Activated CD4-positive, alpha-beta T cell treated with anti-CD3 and anti-CD28 coated beads, Interleukin-10, Interleukin-2, amounts not matched to agents 100 ng/mL and 50 ng/mL, durations not matched to agents 16 hours and 8 hours (primary cell): ENCODE measurements at regions not wholly inside any gene's neighbourhood (a gene's known extent, or its start where the extent isn't known, plus 50 kb on each side); places are given as distances from the start of the nearest gene placed in this dataset.
"Not testable (repeated sequence)": the region's sequence is repeated elsewhere in the genome, so short reads cannot be mapped to it uniquely, and the experiment has no call there.

ENCODE experiments used
- DNase-seq: peaks from one replicate; pipeline ENCODE4 v3.0.0-alpha.2; 2020

GRCh38 chr6:154602708-154603107 lies 92.2 kb upstream of the CNKSR3 start:
- DNase-seq, result no peak

- no peak for DNase-seq
Measured at GRCh38 chr6:154604119-154604518, 93.6 kb upstream of the CNKSR3 start.

GRCh38 chr6:154605178-154605881 lies 94.8 kb upstream of the CNKSR3 start:
- DNase-seq, result peak; percentile 65

GRCh38 chr6:154605882-154606370 lies 95.4 kb upstream of the CNKSR3 start:
- no peak for DNase-seq

- peak; percentile 84 for DNase-seq
Measured at GRCh38 chr6:154606457-154606856, 96.0 kb upstream of the CNKSR3 start.

DNA sequence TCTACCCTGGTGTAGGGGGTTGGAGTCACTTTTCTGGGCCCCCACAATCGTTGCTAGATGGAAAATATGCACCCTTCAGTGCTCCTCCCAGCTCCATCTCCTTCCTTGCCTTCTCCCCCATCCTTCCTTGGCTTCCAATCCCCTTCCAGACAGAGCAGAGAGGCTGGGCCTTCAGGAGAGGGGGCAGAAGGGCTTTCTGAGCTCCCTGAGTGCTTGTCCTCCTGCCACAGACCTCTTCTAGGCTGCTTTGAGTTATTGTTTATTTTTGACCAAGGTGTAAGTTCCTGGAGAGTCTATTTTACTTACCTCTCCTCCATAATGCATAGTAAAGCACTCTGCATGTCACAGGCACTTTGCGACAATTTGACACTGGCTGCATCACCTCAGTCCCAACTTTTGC lies 96.4 kb upstream of the CNKSR3 start:
- no peak for DNase-seq

DNA sequence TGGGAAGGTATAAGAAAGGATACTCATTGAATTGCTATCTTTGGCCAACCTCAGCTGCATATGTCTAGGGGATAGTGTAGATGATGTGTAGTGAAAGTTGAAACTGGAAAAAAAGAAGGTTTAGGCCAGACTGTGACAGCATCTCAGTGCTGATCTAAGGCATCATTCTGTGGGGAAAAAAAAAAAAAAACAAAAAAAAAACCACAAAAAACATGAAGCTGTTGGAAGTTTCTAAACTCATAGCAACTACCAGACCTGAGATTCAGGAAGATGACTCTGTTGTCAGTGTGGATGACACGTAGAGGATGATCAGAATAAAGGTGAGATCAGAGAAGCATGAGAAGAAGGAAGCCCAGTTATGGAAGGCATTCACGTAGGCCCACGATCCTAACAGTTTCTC lies 100.8 kb upstream of the CNKSR3 start:
- peak; percentile 22 for DNase-seq

DNA sequence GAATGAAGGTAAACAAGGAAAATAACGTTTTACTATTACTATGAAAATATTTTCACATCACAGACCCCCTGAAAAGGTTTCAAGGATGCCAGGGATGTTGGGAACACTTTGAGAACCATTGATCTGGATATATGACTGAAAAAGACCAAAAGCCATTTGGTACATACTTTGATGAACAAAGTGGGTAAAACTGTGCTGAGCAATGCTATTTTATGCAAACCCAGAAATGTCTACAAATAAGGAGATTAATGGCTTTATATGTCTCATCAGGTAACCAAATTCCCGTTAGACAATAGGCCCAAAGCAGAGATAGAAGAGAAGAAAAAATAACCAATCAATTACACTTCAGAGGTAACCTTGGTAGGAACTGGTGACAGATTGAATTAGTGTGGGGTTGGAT lies 101.4 kb upstream of the CNKSR3 start:
- DNase-seq, result no peak

- no peak for DNase-seq
Measured at GRCh38 chr6:154613137-154613676, 102.7 kb upstream of the CNKSR3 start.

GRCh38 chr6:154614101-154614500 lies 103.6 kb upstream of the CNKSR3 start:
- no peak for DNase-seq

DNA sequence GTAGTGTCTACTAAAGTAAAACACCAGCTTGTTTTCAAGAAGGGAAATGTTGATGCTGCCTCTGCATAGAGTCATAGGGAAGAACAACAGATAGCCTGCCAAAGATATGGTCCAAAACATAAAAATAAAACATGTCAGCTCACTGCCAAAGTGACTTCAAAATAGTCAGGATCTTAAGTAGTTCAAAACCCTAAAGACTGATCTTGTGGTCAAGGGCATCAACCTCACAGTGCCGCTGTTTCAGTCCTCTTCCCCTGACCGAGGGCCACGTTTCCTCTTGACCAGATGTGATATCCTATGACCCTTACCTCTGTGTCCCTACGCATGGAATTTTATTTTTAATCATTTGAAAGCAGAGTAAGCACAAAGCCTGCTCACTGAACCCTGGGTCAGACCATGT lies 104.2 kb upstream of the CNKSR3 start:
- DNase-seq, result no peak

GRCh38 chr6:154615483-154616025 lies 105.1 kb upstream of the CNKSR3 start:
- no peak for DNase-seq

DNA sequence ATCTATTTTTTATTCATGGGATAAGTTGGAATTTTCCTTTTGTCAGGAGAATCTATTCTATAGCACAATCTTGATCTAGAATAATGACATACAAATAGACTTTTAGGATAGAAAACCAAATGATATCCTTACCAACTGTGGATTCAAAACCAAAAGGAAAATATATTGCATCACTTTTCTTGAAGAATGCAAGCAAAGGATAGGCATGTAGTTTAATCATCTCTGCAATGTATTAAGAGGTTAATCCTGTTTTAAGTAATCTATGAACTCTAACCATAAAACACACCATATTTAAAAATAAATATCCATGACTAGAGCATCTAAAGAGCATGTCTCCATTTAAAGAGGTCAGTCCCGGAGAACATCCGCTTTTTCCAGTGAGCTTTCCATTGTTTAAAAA lies 106.7 kb upstream of the CNKSR3 start:
- no peak for DNase-seq

DNA sequence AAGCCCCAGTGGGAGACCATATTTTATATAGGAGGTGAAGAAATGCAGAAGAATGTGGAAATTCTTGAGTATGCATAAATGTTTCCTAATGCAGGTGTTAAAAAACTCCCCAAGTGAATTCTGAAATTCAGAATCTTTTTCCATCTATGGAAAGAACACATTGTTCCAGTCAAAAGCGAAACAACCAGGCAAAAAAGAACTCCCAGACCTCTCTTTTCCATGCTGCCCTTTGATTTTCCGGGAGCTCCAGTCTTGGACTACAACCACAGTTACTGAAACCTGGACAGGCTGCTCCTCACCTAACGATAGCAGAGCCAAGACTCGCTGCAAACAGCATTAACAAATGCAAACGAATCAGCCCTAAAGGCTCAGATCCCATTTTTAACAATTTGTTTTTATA lies 108.7 kb upstream of the CNKSR3 start:
- no peak for DNase-seq

- no peak for DNase-seq
Measured at GRCh38 chr6:154621686-154622085, 111.2 kb upstream of the CNKSR3 start.

DNA sequence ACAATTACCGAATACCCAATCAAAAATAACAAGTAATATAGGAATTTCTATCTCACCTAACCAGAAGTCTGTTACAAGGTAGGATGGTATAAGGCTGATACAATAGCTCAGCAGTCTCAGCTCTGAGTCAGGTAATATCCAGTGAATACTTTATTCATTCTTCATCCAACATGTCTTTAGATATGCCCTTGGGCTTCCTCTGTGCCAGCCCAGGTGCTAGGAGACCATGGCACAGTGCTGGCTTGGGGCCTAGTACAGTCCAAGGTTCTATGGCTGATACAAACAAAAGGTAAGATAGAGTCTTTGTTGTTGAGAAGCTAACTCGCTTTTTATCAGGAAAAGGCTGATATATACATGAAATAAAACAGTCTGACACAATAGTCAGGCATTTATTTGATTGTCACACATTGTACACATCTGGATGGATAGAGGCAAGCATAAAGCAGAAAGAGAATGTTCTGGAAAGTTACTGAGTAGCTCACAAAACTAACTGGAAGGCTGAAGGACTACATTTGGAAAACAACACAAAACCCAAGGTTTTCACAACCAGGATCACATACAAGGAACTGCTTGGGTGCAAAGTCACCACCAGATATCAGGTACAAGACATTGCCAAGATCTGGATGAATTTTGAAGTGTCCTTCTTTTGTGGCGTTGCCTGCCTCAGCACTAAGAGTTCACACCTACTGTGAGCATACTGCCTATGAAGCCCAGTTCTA lies 110.4 kb upstream of the SCAF8 start:
- DNase-seq, result no peak

- DNase-seq, result no peak
Measured at GRCh38 chr6:154623391-154623790, 109.8 kb upstream of the SCAF8 start.

DNA sequence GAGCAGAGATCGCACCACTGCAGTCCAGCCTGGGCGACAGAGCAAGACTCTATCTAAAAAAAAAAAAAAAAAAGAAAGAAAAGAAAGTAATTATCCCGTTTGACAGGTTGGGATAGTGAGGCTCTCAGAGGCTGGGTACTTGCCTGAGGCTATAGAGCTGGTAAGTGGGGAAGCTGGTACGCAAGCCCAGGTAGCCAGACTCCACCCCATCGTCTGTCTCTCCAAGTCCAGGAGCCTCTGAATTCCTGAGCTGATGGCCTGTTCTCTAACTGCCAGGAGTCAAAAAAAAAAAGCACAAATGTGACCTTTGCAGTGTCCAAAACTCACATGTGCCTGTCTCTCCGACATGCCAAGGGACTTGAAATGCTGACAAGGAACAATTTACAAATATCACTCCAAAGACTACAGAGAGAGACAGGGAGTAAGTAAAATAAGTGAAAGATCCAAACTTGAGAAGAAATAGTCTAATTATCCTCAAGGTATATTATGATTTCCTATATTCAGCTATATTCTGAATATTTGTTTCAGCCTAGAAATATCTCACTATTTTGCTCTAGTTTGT lies 109.1 kb upstream of the SCAF8 start:
- DNase-seq, result no peak

GRCh38 chr6:154624727-154625126 lies 108.5 kb upstream of the SCAF8 start:
- not testable (repeated sequence) for DNase-seq

DNA sequence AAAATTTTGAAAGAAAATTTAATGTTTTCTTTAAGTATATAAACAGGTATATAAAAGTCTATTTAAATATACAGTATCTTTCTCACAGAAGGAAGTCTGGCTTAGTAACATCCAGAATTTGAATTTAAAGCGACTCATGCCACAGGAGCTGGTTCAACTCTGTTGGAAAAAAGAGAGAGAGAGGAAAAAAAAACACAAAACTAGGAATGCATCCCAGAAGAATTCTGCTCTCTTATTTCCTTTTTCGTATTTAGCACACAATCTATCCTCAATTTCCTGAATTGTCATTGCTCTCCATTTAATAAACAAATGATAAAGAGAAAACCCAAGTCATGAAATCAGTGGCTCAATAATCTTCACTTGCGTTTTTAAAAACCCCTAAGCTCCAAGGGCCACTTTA lies 107.5 kb upstream of the SCAF8 start:
- DNase-seq, result no peak

GRCh38 chr6:154629127-154629526 lies 104.1 kb upstream of the SCAF8 start:
- DNase-seq, result no peak

DNA sequence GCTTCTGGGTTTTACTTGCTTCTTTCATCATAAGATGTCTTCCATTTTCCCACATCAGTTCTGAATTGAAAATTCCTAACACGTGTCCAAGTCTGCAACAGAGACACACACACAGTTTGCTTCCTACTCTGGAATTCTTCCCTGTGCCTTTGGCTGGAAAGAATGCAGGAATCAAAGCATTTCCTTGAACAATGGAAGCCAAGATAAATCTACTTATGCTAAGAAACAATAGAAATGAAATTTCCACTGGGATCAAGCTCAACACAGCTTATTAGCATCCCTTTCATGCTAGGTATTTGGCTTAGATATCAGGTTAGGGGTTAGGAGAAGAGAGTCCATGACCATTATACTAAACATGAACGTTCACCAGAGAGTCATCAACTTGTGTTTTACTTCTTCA lies 101.1 kb upstream of the SCAF8 start:
- no peak for DNase-seq

DNA sequence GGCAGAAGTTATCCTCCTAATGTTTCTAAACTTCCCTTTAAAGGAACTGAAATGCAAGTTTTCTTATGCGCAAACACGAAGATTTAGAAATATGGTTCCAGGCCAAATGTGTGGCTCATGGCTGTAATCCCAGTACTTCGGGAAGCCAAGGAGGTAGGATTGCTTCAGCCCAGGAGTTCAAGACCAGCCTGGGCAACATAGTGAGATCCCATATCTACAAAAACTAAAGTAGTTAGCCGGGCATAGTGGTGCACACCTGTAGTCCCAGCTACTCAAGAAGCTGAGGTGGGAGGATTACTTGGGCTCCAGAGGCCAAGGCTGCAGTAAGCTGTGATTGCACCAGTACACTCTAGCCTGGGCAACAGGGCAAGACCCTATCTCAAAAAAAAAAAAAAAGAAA lies 95.8 kb upstream of the SCAF8 start:
- no peak for DNase-seq

- DNase-seq, result no peak
Measured at GRCh38 chr6:154638369-154638768, 94.8 kb upstream of the SCAF8 start.
